Suprapubic skin (tissue), 4 donors: ENCODE measurements at regions not wholly inside any gene's neighbourhood (a gene's known extent, or its start where the extent isn't known, plus 50 kb on each side); places are given as distances from the start of the nearest gene placed in this dataset.

Experiments used
- DNase-seq, 2 donors: peaks; one replicate each; pipeline ENCODE4 v3.0.0-alpha.2; 2019; ENCODE audit warnings: low spot score in 2 of 2
- H3K27ac ChIP-seq: fragments of 200-600 bp; sonication (generic); one replicate; pipeline ENCODE4 v1.5.1; 2019
- H3K27me3 ChIP-seq: fragments of 200-600 bp; sonication (generic); one replicate; pipeline ENCODE4 v1.5.1; 2019
- H3K36me3 ChIP-seq: fragments of 200-600 bp; sonication (generic); one replicate; pipeline ENCODE4 v1.5.1; 2019
- H3K4me1 ChIP-seq: fragments of 200-600 bp; sonication (generic); one replicate; pipeline ENCODE4 v1.5.1; 2019
- H3K4me3 ChIP-seq: fragments of 200-600 bp; sonication (generic); one replicate; pipeline ENCODE4 v1.5.1; 2019; ENCODE audit warnings: mild to moderate bottlenecking
- H3K9me3 ChIP-seq: fragments of 200-600 bp; sonication (generic); one replicate; pipeline ENCODE4 v1.5.1; 2019
- EP300 ChIP-seq: sonication (generic); formaldehyde crosslinking; IDR thresholded peaks from one replicate; pipeline ENCODE4 v1.6.1; 2017; ENCODE audit warnings: antibody characterized with exemption
- POLR2A ChIP-seq, 2 donors: fragments of 450-650 bp; IDR thresholded peaks; one replicate each; pipeline ENCODE4 v1.6.1; 2017; ENCODE audit warnings: antibody characterized with exemption in 2 of 2, mild to moderate bottlenecking in 2 of 2, moderate library complexity in 2 of 2
- POLR2AphosphoS5 ChIP-seq, 3 donors: sonication (generic); formaldehyde crosslinking; IDR thresholded peaks; one replicate each; pipeline ENCODE4 v1.6.1; 2017; ENCODE audit warnings: antibody characterized with exemption in 3 of 3
- WGBS: methylation state at CpG from one replicate; pipeline ENCODE4 v1.1.5; 2018; 5-methylcytosine and 5-hydroxymethylcytosine counted together
- TF ChIP-seq, protein P1 (sequence below), 2 donors: fragments of 200-600 bp in 1 of 2; fragments of 450-650 bp in 1 of 2; sonication (generic) in 1 of 2; IDR thresholded peaks; one replicate each; pipeline ENCODE4 v1.5.1; 2016 to 2019; ENCODE audit warnings: antibody characterized with exemption in 2 of 2, mild to moderate bottlenecking in 1 of 2, moderate library complexity in 1 of 2

DNA sequence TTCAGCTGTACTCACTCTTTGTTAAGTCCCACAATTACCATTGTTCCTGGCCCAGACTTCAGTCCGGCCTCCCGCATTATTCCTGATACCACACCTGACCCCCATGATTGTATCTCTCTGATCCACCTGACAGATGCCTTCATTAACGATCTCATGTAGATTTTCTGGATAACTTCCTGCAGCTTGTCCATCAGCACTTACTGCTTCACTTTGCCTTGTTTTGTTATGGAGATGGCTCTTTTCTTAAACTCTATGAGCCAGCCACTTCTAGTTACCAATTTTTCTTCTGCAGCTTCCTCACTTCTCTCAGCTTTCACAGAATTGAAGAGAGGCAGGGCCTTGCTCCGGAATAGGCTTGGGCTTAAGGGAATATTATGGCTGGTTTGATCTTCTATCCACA lies 1044.2 kb downstream of the PLOD2 start:
- Histone ChIP-seq H3K4me1 (no peaks in the 10 kb centered on the region), H3K9me3 (no peaks in the 10 kb centered on the region), H3K27ac (no peak overlapping the region), H3K27me3 (no peaks in the 10 kb centered on the region), H3K36me3 (no peaks in the 10 kb centered on the region), H3K4me3 (no peak overlapping the region)
- TF ChIP-seq, protein P1, sequence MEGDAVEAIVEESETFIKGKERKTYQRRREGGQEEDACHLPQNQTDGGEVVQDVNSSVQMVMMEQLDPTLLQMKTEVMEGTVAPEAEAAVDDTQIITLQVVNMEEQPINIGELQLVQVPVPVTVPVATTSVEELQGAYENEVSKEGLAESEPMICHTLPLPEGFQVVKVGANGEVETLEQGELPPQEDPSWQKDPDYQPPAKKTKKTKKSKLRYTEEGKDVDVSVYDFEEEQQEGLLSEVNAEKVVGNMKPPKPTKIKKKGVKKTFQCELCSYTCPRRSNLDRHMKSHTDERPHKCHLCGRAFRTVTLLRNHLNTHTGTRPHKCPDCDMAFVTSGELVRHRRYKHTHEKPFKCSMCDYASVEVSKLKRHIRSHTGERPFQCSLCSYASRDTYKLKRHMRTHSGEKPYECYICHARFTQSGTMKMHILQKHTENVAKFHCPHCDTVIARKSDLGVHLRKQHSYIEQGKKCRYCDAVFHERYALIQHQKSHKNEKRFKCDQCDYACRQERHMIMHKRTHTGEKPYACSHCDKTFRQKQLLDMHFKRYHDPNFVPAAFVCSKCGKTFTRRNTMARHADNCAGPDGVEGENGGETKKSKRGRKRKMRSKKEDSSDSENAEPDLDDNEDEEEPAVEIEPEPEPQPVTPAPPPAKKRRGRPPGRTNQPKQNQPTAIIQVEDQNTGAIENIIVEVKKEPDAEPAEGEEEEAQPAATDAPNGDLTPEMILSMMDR (IDR thresholded peaks at IDR 0.05) = no peak
- TF ChIP-seq POLR2AphosphoS5 (IDR thresholded peaks at IDR 0.05) = no peak
- no peak for TF ChIP-seq POLR2A (IDR thresholded peaks at IDR 0.05)
- no peak for TF ChIP-seq EP300
- no peak for DNase-seq
- 94% methylated on average over 4 of the region's 4 CpGs for WGBS

DNA sequence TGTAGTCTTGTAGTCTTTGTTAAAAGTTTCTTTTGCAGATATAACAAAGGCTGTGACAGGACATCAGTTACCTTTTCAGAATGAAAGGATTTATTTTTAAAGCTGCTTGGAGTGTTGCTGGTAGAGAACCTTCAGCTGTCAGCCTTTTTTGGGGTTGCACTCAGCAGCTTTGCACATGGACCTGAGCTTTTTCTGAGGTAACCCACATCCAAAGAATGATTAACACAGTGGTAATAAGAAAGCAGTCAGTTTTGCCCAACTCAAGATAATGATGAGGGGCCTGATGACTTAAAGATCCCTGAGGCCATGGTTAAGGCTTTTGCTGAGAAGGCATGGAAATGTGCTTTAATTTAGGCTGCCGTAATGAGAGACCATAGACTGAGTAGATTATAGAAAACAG lies 1042.7 kb downstream of the PLOD2 start:
- H3K27ac ChIP-seq = no peak overlapping the region
- H3K27me3 ChIP-seq = no peaks in the 10 kb centered on the region
- no peaks in the 10 kb centered on the region for H3K4me1 ChIP-seq
- H3K36me3 ChIP-seq = no peaks in the 10 kb centered on the region
- no peak for TF ChIP-seq POLR2AphosphoS5 (IDR thresholded peaks at IDR 0.05)
- TF ChIP-seq, protein P1 (IDR thresholded peaks at IDR 0.05) = no peak
- no peak for TF ChIP-seq POLR2A (IDR thresholded peaks at IDR 0.05)
- TF ChIP-seq EP300 = no peak
- DNase-seq = no peak
- 96% methylated on average over 1 of the region's 1 CpG for WGBS
- no peak overlapping the region for H3K4me3 ChIP-seq
- no peaks in the 10 kb centered on the region for H3K9me3 ChIP-seq

DNA sequence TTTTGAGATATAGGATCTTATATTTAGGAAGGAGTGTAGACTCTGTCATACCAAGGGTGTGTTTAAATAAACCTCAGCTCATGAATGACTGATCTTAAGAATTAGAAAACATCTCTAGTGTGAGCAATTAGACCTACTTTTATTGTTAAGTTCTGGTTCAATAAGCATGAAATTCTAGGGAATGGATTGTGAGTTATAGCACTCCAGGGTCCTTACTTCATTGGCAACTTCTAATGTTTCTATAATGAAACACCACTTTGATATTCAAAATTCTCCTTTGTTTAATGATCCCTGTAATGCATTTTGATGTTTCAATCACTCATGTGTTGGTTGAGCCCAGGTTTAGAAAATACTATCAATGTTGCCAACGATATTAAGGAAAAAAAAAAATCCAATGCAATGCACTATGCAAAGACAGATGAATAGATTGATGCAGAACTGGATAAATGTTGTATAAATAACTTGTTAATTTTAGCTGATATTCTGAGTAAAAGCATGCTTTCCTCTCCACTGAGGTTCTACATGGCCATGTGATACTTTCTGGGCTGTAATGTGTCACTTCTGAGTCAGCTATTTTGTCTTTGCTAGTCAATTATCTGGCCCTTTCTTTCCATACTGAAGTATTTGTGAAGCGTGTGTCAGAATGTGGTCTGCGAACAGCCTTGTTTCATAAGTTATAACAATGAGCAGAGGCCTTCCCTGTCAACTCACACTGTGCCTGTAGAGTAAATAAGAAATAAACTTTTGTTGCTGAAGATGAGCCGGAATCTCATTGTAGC lies 1035.9 kb downstream of the PLOD2 start:
- Histone ChIP-seq H3K36me3 (no peaks in the 10 kb centered on the region), H3K27ac (no peak overlapping the region), H3K4me1 (no peaks in the 10 kb centered on the region), H3K27me3 (no peaks in the 10 kb centered on the region), H3K4me3 (no peak overlapping the region), H3K9me3 (no peaks in the 10 kb centered on the region)
- TF ChIP-seq POLR2AphosphoS5 (IDR thresholded peaks at IDR 0.05) (no peak), EP300 (no peak), POLR2A (IDR thresholded peaks at IDR 0.05) (no peak)
- TF ChIP-seq, protein P1 (IDR thresholded peaks at IDR 0.05) = no peak
- no peak for DNase-seq
- 92% methylated on average over 4 of the region's 4 CpGs for WGBS

DNA sequence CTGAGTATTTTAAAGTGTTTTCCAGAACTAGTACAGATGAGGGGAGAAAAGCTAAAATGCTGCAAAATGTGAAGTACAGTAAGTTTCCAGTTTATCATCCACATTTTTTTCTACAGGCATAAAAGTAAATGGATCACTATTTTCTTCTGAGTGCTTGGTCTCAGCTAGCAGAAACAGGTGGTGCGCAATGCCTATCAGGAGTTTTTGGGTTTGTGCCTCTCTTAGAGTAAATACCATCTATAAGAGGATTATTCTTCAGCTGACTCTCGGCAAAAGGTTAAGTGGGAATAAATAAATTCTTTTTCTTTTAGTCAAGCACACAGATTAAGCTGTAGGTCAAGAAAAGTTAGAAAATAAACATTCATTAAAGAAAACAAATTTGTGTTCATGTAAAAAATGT lies 1027.7 kb downstream of the PLOD2 start:
- DNase-seq = no peak
- H3K27me3 ChIP-seq = no peaks in the 10 kb centered on the region
- no peak overlapping the region for H3K27ac ChIP-seq
- H3K9me3 ChIP-seq = no peaks in the 10 kb centered on the region
- TF ChIP-seq EP300 = no peak
- no peak for TF ChIP-seq POLR2AphosphoS5 (IDR thresholded peaks at IDR 0.05)
- TF ChIP-seq, protein P1 (IDR thresholded peaks at IDR 0.05) = no peak
- H3K4me3 ChIP-seq = no peak overlapping the region
- no peaks in the 10 kb centered on the region for H3K4me1 ChIP-seq
- no peaks in the 10 kb centered on the region for H3K36me3 ChIP-seq
- WGBS = 93% methylated on average over 2 of the region's 2 CpGs

DNA sequence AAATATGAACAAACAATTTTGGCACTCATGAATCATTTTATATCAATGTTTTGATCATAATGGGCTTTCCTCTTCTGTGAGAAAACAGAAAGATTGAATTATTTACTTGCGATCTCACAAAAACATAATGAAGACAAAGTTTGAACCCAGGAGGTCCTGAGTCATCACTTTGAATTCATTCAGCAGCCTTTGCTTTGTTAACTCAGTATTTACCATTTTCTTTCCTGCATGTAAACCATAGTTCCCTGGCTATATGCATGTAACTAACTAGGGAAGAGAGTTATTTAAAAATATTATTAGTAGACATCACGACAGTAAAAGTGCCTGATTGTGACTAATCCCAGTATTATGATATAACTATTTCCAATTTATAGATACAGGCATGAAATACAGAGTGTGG lies 1026.2 kb downstream of the PLOD2 start:
- Histone ChIP-seq H3K36me3 (no peaks in the 10 kb centered on the region), H3K4me3 (no peak overlapping the region), H3K27ac (no peak overlapping the region), H3K27me3 (no peaks in the 10 kb centered on the region), H3K9me3 (no peaks in the 10 kb centered on the region), H3K4me1 (no peaks in the 10 kb centered on the region)
- no peak for DNase-seq
- 79% methylated on average over 2 of the region's 2 CpGs for WGBS
- TF ChIP-seq, protein P1 (IDR thresholded peaks at IDR 0.05) = no peak
- TF ChIP-seq EP300 (no peak), POLR2AphosphoS5 (IDR thresholded peaks at IDR 0.05) (no peak), POLR2A (IDR thresholded peaks at IDR 0.05) (no peak)
